ENCODE measurements at regions not wholly inside any gene's neighbourhood (a gene's known extent, or its start where the extent isn't known, plus 50 kb on each side); places are given as distances from the start of the nearest gene placed in this dataset.
"Not testable (repeated sequence)": the region's sequence is repeated elsewhere in the genome, so short reads cannot be mapped to it uniquely, and the experiment has no call there.

- no peak for DNase-seq
These were observed 542.8 kb upstream of the ID2 start for GRCh38 chr2:8138923-8139667.

GRCh38 chr2:8139668-8140200 lies 542.1 kb upstream of the ID2 start:
- no peak for DNase-seq

- DNase-seq = no peak
These were observed 540.7 kb upstream of the ID2 start for GRCh38 chr2:8141079-8141707.

GRCh38 chr2:8141780-8142179 lies 540.1 kb upstream of the ID2 start:
- no peak for DNase-seq

- no peak for DNase-seq
These were observed 539.4 kb upstream of the ID2 start for GRCh38 chr2:8142461-8142860.

DNA sequence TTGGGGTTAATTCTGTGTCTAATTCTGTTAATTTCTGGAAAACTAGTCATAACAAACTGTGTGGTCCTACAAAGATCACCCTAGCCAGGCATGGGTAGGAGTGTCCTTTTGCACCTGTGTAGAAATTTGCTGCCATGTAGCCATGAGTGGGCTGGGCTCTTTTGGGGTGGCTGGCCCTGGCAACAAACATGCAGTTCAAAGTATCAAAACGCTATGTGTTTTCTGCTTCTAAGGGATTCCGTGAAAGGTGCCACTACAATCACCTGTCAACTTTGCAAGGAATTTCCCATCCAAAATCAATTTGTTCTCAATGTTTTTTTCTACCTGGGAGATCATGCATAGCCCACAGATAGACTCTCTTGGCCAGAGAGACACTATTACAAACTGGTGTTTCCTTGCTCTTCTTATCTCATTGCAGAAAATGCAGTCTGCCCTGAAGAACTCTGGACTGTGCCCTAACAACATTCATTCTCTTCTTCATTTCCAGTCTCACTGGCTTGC lies 537.7 kb upstream of the ID2 start:
- no peak for DNase-seq

GRCh38 chr2:8144785-8145184 lies 537.1 kb upstream of the ID2 start:
- DNase-seq = no peak

DNA sequence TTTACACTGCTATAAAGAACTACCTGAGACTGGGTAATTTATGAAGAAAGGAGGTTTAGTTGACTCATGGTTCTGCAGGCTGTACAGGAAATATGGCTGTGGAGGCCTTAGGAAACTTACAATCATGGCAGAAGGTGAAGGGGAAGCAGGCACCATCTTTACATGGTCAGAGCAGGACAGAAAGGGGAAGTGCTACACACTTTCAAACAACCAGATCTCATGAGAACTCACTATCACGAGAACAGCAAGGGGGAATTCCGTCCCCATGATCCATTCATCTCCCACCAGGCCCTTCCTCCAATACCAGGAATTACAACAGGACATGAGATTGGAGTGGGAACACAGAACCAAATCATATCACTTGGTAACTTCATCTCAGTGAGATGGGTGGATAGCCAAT lies 536.5 kb upstream of the ID2 start:
- not testable (repeated sequence) for DNase-seq

DNA sequence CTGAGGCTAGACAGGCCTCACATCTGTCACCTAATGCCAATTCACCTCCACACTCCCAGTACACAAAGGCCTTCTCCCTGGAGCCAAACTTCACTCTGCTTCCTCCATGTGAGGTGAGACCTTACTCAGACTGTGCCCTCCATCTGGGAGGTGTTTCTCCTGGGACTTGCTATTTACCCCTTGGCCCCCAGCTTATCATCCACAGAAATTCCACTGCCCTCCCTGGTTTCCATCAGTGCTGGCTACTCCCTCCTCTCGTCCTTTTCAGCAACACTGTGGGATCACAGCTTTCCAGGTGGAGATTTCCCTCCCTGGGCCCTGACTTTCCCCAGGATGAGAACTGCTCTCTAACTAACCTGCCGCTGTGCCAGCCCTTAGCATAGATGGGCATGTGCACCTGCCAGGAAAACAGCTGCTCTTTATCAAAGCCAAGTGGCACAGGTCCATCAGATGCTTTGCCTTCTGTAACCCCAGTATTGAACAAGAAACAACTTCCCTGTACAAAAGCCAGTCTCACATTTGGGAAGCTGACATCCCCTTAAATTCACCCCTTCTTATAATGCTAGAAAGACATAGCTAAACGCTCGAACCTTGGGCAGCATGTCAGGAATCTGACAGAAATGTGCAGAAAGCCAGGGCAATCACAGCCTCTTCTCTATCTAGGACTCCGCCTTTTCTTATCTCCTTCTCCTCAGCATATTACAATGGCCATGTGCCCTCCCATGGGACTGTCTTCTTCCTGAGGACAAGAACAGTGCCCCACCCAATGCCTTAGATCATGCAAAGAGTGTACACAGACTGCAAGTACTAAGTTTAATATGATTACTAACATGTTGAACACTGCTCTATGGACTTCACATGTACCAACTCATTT lies 535.5 kb upstream of the ID2 start:
- DNase-seq = no peak

GRCh38 chr2:8148260-8149006 lies 533.4 kb upstream of the ID2 start:
- no peak for DNase-seq

DNA sequence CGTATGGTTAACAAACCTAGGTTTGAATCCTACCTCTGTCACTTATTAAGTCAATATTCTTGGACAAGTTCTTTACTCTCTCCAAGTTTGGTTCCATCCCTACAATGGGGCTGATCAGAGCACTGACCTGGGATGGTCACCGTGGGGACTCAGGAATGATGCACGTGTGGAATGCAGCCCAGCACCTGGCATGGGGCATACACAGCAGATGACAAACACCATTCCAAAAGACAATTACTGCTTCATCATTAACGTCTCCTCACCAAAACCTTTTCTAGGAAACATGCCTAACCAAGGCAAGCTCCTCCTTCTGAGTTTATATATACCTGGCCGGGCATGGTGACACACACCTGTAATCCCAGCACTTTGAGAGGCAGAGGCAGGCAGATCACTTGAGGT lies 532.9 kb upstream of the ID2 start:
- DNase-seq = no peak

DNA sequence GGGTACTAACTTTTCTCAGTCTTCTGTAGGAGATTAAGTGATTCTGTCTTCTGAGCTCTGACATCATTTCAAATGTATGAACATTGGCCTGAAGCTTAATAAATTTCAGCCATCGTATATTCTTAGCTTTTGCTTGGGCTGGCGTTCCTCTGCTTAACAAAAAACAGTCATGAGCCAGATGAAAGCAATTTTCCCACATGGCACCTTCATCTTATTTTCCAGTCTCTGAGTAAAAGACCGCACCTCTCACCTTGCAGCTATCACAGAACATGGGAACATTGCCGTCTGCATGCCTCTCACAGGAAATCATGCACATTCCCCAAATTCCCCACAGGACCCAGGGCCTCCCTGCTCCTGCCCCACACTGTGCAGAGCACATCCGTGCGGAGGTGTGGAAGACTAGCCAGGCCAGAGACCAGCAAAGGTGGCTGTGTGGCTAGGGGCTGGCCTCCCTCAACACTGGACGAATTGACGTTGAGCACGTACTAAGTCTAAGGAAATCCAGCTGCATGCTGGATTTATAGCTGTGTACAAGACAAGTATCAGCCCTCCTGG lies 531.8 kb upstream of the ID2 start:
- no peak for DNase-seq

DNA sequence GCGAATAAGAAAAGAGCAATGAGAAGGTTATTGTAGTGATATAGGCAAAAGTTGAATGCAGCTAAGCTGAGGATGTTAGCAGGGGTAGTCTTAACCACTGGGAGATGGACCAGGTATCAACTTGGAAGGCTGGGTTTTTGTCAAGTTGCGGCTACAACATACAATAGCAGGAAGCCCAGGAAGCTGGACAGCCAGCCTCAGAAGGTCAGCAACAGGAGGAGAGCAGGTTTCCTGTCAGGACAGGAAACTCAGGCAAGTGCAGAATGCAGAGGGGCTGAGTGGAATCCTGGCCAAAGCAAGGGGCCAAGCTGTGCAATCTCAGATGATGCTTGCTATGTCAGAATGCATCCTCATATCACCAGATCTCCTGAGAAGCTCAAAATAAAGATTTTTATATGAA lies 530.0 kb upstream of the ID2 start:
- no peak for DNase-seq

DNA sequence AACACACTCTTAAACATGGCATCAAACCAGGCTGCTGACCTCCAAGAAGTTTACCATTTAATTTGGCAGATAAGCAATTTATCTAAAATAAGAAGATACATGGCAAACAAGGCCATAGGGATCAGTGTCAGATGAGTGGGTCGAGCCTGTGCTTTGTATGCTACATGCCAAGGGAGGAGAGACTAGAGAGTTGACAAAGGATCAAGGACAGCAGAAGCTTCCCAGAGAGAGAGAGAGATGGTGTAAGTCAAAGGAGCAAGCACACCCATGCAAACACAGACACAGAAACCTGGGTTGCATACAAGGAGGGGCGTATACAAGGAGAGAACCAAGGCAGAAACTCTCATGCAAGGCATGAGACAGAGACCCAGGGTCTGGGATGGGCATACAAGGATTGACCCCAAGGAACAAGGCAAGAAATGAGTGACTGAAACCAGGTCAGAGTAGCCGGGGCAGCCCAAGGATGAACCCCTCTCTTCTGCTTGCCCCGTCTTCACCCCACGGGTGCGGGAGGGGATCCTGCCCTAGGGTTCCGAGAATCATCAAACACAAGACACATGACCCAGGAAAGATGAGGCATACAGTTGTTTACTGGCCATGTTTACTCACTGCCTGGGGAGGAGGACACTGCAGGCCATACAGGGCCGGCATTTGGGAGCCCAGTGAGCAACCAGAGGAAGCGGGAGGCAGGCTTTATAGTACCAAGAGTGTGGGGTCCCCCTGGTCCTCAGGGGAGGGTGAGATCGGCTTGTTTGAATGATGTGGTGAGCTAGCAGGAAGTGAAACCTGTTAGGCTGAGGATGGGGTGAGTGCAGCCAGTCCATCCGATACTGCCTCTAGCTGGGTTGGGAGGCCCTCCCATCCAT lies 529.2 kb upstream of the ID2 start:
- DNase-seq = no peak

GRCh38 chr2:8153258-8153718 lies 528.6 kb upstream of the ID2 start:
- no peak for DNase-seq

- no peak for DNase-seq
These were observed 527.6 kb upstream of the ID2 start for GRCh38 chr2:8154270-8154669.

- DNase-seq = peak; percentile 19
These were observed 526.9 kb upstream of the ID2 start for GRCh38 chr2:8154936-8155335.

GRCh38 chr2:8157621-8158430 lies 524.0 kb upstream of the ID2 start:
- DNase-seq = no peak

DNA sequence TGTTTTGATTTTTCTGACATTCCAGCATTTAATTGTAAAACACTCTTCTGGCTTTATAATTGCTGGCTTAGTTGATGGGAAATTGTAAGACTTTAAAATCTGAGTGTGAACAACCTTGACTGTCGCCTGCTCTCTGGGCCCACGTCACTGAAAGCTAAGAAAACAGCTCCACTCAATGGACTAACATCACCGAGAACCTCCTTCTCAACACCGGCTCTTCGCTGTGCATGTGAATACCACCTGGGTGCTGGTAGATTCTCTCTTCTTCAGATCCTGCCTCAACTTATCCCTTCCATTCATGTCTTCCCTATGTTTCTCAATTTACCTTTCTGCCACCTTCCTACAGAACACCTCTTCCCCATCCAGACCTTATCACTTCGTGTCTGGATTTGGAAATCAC lies 523.1 kb upstream of the ID2 start:
- no peak for DNase-seq

Data from NCI-H82 (cell line).